ENCODE measurements at regions not wholly inside any gene's neighbourhood (a gene's known extent, or its start where the extent isn't known, plus 50 kb on each side); places are given as distances from the start of the nearest gene placed in this dataset.
A peak's percentile ranks its signal among the peaks of the same experiment; 100 is the strongest.
"Not testable (repeated sequence)": the region's sequence is repeated elsewhere in the genome, so short reads cannot be mapped to it uniquely, and the experiment has no call there.

- DNase-seq: no peak
These were observed 229.1 kb upstream of the MAP2 start for GRCh38 chr2:209194717-209195116.

GRCh38 chr2:209208211-209208610, 215.6 kb upstream of the MAP2 start:
- DNase-seq: peak; percentile 15

- DNase-seq: no peak
These were observed 213.9 kb upstream of the MAP2 start for GRCh38 chr2:209209943-209210342.

- no peak for DNase-seq
These were observed 193.3 kb upstream of the MAP2 start for GRCh38 chr2:209230560-209230959.

- no peak for DNase-seq
These were observed 187.5 kb upstream of the MAP2 start for GRCh38 chr2:209236377-209236776.

GRCh38 chr2:209238765-209239584, 184.9 kb upstream of the MAP2 start:
- no peak for DNase-seq

- DNase-seq: no peak
These were observed 184.3 kb upstream of the MAP2 start for GRCh38 chr2:209239585-209239938.

GRCh38 chr2:209240204-209240603, 183.6 kb upstream of the MAP2 start:
- no peak for DNase-seq

GRCh38 chr2:209253544-209253943, 170.3 kb upstream of the MAP2 start:
- no peak for DNase-seq

GRCh38 chr2:209259767-209260166, 164.1 kb upstream of the MAP2 start:
- DNase-seq: no peak

- DNase-seq: no peak
These were observed 163.6 kb upstream of the MAP2 start for GRCh38 chr2:209260281-209260680.

- DNase-seq: not testable (repeated sequence)
These were observed 162.3 kb upstream of the MAP2 start for GRCh38 chr2:209261366-209262053.

- no peak for DNase-seq
These were observed 154.8 kb upstream of the MAP2 start for GRCh38 chr2:209269024-209269423.

GRCh38 chr2:209276000-209276399, 147.8 kb upstream of the MAP2 start:
- no peak for DNase-seq

GRCh38 chr2:209277444-209277843, 146.4 kb upstream of the MAP2 start:
- DNase-seq: no peak

- no peak for DNase-seq
These were observed 125.2 kb upstream of the MAP2 start for GRCh38 chr2:209298601-209299000.

GRCh38 chr2:209299478-209299877, 124.4 kb upstream of the MAP2 start:
- not testable (repeated sequence) for DNase-seq

GRCh38 chr2:209300766-209301165, 123.1 kb upstream of the MAP2 start:
- DNase-seq: not testable (repeated sequence)

GRCh38 chr2:209305026-209305425, 118.8 kb upstream of the MAP2 start:
- DNase-seq: no peak

- no peak for DNase-seq
These were observed 118.1 kb upstream of the MAP2 start for GRCh38 chr2:209305746-209306196.

GRCh38 chr2:209307161-209308001, 116.5 kb upstream of the MAP2 start:
- DNase-seq: no peak

- DNase-seq: no peak
These were observed 115.4 kb upstream of the MAP2 start for GRCh38 chr2:209308415-209308814.

GRCh38 chr2:209311948-209312347, 111.9 kb upstream of the MAP2 start:
- no peak for DNase-seq

Data from stimulated activated CD4-positive, alpha-beta T cell treated with anti-CD3 and anti-CD28 coated beads, Interleukin-15, amount 100 ng/mL, for 24 hours (primary cell).